ENCODE measurements at regions not wholly inside any gene's neighbourhood (a gene's known extent, or its start where the extent isn't known, plus 50 kb on each side); places are given as distances from the start of the nearest gene placed in this dataset.
A peak's percentile ranks its signal among the peaks of the same experiment; 100 is the strongest.

DNA sequence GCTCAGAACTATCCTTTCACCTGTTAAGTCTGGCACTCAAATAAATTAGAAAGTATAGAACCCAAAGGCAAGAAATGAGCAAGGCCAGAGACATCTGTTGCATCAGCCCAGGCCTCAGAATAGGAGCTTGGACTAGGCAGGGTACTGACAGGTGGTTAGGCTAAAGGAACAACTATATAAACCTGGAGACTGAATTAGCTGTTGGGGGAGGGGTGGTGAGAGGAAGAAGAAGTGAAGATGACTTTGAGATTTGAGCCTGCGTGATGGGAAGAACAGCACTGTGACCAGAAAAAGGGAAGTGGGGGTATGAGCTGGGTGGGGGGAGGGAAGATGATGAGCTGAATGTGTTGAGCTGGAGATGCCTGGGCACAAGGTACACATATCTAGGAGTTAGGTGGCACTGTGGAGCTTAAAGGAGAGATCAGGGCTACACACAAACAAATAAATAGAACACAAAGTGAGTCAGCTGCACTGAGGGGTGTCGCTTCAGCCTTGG, 244.7 kb downstream of the PTEN start:
- TF ChIP-seq, protein P1, sequence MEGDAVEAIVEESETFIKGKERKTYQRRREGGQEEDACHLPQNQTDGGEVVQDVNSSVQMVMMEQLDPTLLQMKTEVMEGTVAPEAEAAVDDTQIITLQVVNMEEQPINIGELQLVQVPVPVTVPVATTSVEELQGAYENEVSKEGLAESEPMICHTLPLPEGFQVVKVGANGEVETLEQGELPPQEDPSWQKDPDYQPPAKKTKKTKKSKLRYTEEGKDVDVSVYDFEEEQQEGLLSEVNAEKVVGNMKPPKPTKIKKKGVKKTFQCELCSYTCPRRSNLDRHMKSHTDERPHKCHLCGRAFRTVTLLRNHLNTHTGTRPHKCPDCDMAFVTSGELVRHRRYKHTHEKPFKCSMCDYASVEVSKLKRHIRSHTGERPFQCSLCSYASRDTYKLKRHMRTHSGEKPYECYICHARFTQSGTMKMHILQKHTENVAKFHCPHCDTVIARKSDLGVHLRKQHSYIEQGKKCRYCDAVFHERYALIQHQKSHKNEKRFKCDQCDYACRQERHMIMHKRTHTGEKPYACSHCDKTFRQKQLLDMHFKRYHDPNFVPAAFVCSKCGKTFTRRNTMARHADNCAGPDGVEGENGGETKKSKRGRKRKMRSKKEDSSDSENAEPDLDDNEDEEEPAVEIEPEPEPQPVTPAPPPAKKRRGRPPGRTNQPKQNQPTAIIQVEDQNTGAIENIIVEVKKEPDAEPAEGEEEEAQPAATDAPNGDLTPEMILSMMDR (IDR thresholded peaks at IDR 0.05; ENCODE audit: low read depth, low read length): peak; percentile 59
- TF ChIP-seq EZH2phosphoT487 (IDR thresholded peaks at IDR 0.05; ENCODE audit: low read depth): no peak
